Brain microvascular endothelial cell (primary cell): ENCODE measurements at regions not wholly inside any gene's neighbourhood (a gene's known extent, or its start where the extent isn't known, plus 50 kb on each side); places are given as distances from the start of the nearest gene placed in this dataset.

Experiments used
- DNase-seq: peaks from one replicate; pipeline ENCODE4 v3.0.0-alpha.2; 2020
- H3K27ac ChIP-seq: fragments of 250-450 bp; sonication (Bioruptor Pico); 2 replicates; pipeline ENCODE4 v1.5.1; 2020; ENCODE audit warnings: mild to moderate bottlenecking, moderate library complexity
- H3K27me3 ChIP-seq: fragments of 250-450 bp; sonication (Bioruptor Pico); replicated peaks from 2 replicates; pipeline ENCODE4 v1.5.1; 2020; ENCODE audit warnings: mild to moderate bottlenecking
- H3K36me3 ChIP-seq: fragments of 250-450 bp; sonication (Bioruptor Pico); replicated peaks from 2 replicates; pipeline ENCODE4 v1.5.1; 2020; ENCODE audit warnings: mild to moderate bottlenecking
- H3K4me3 ChIP-seq: 2 replicates; pipeline ENCODE4 v1.5.1; 2011; ENCODE audit warnings: low read depth, mild to moderate bottlenecking, control low read depth, low read length, moderate library complexity
- CTCF ChIP-seq: IDR thresholded peaks from 2 replicates; pipeline ENCODE4 v1.5.1; 2011; ENCODE audit warnings: low read depth, mild to moderate bottlenecking, moderate library complexity, low read length, control low read depth, inconsistent platforms; ENCODE audit errors: missing control alignments
- in situ Hi-C: cut with HindIII; loops from 2 replicates; pipeline ENCODE4 v1.10.0; 2017; ENCODE audit warnings: low sequenced_read_pairs, low pct_ligation_motif_present

GRCh38 chr13:44240611-44241145, 132.9 kb upstream of the SERP2 start:
- H3K27ac ChIP-seq: no peak overlapping the region
- TF ChIP-seq CTCF: no peak
- no peaks in the 10 kb centered on the region for H3K36me3 ChIP-seq
- no peaks in the 10 kb centered on the region for H3K27me3 ChIP-seq
- no peak overlapping the region for H3K4me3 ChIP-seq
- DNase-seq: no peak
- in situ Hi-C loops: no loop called here

- Histone ChIP-seq H3K4me3 (no peak overlapping the region), H3K36me3 (no peaks in the 10 kb centered on the region), H3K27ac (no peak overlapping the region), H3K27me3 (no peaks in the 10 kb centered on the region)
- in situ Hi-C loops: no loop called here
- no peak for TF ChIP-seq CTCF
- DNase-seq: no peak
Observed at GRCh38 chr13:44241638-44242037, 132.0 kb upstream of the SERP2 start.

- TF ChIP-seq CTCF: no peak
- H3K36me3 ChIP-seq: no peaks in the 10 kb centered on the region
- no peak overlapping the region for H3K27ac ChIP-seq
- in situ Hi-C loops: no loop called here
- no peak for DNase-seq
- H3K27me3 ChIP-seq: no peaks in the 10 kb centered on the region
- no peak overlapping the region for H3K4me3 ChIP-seq
Observed at GRCh38 chr13:44242766-44243165, 130.9 kb upstream of the SERP2 start.

GRCh38 chr13:44243198-44243857, 130.3 kb upstream of the SERP2 start:
- TF ChIP-seq CTCF: peak; percentile 92
- in situ Hi-C loops: no loop called here
- peak; percentile 70 for DNase-seq
- Histone ChIP-seq H3K27me3 (no peaks in the 10 kb centered on the region), H3K36me3 (no peaks in the 10 kb centered on the region), H3K27ac (peak overlapping the region; percentile 55), H3K4me3 (no peak overlapping the region)

- DNase-seq: peak; percentile 79
- Histone ChIP-seq H3K4me3 (no peak overlapping the region), H3K27ac (peak overlapping the region; percentile 55), H3K36me3 (no peaks in the 10 kb centered on the region), H3K27me3 (no peaks in the 10 kb centered on the region)
- peak; percentile 29 for TF ChIP-seq CTCF
- in situ Hi-C loops: no loop called here
Observed at GRCh38 chr13:44244288-44244687, 129.3 kb upstream of the SERP2 start.

- no peak for DNase-seq
- TF ChIP-seq CTCF: no peak
- no peak overlapping the region for H3K27ac ChIP-seq
- in situ Hi-C loops: no loop called here
- no peaks in the 10 kb centered on the region for H3K36me3 ChIP-seq
- no peaks in the 10 kb centered on the region for H3K27me3 ChIP-seq
- H3K4me3 ChIP-seq: no peak overlapping the region
Observed at GRCh38 chr13:44249431-44249836, 124.2 kb upstream of the SERP2 start.
